Erythroblast (primary cell): ENCODE measurements at regions not wholly inside any gene's neighbourhood (a gene's known extent, or its start where the extent isn't known, plus 50 kb on each side); places are given as distances from the start of the nearest gene placed in this dataset.

ENCODE experiments used
- GATA1 ChIP-seq: IDR thresholded peaks from 2 replicates; pipeline ENCODE4 v1.6.1; 2011; ENCODE audit warnings: low read depth, mild to moderate bottlenecking, control low read depth, low read length, moderate library complexity
- POLR2A ChIP-seq: IDR thresholded peaks from 2 replicates; pipeline ENCODE4 v1.6.1; 2011; ENCODE audit warnings: mild to moderate bottlenecking, low read length

DNA sequence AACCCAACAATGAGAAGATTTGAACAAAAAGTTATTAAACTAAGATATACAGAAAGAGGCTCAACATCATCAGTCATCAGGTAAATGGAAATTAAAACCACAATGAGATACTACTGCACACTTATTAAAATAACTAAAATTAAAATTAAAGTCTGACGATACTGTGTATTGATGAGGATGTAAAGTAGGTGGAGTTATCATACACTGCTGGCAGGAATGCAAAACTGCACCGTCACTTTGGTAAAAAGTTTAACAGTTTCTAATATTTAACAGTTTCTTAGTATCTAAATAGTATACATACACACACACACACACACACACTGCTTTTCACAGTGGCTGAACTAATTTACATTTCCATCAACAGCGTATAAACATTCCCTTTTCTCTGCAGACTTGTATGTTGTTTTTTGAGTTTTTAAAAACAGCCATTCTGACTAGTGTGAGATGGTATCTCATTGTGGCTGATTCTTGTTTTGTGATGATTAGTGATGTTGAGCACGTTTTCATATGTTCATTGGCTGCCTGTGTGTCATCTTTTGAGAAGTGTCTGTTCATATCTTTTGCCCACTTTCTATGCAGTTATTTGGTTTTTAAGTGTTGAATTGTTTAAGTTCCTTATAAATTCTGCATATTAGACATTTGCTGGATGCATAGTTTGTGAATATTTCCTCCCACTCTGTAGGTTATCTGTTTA lies 726.9 kb upstream of the CHAC2 start:
- no peak for TF ChIP-seq POLR2A
- TF ChIP-seq GATA1 = no peak
